Muscle layer of colon (tissue), 2 donors: ENCODE measurements at regions not wholly inside any gene's neighbourhood (a gene's known extent, or its start where the extent isn't known, plus 50 kb on each side); places are given as distances from the start of the nearest gene placed in this dataset.

Source experiments
- H3K27ac ChIP-seq: one replicate; pipeline ENCODE4 v1.7.0; 2013; ENCODE audit warnings: low read depth, mild to moderate bottlenecking, low read length, moderate library complexity
- H3K27me3 ChIP-seq, 2 donors: one replicate each; pipeline ENCODE4 v1.7.0; 2013; ENCODE audit warnings: low read length in 2 of 2, mild to moderate bottlenecking in 2 of 2; ENCODE audit not compliant: insufficient read depth in 2 of 2, control insufficient read depth in 1 of 2
- H3K36me3 ChIP-seq: one replicate; pipeline ENCODE4 v1.7.0; 2013; ENCODE audit warnings: mild to moderate bottlenecking, low read length; ENCODE audit not compliant: insufficient read depth
- H3K4me1 ChIP-seq: one replicate; pipeline ENCODE4 v1.7.0; 2013; ENCODE audit warnings: mild to moderate bottlenecking, low read length; ENCODE audit not compliant: insufficient read depth
- H3K4me3 ChIP-seq, 2 donors: one replicate each; pipeline ENCODE4 v1.7.0; 2013; ENCODE audit warnings: low read length in 2 of 2, low read depth in 1 of 2, mild to moderate bottlenecking in 1 of 2, moderate library complexity in 1 of 2
- H3K9ac ChIP-seq: one replicate; pipeline ENCODE4 v1.7.0; 2013; ENCODE audit warnings: low read length
- H3K9me3 ChIP-seq: one replicate; pipeline ENCODE4 v1.7.0; 2013; ENCODE audit warnings: mild to moderate bottlenecking, low read length
- donor health status: abdominal sarcoma.
- donor health status: Adenocarcinoma of cecum.

GRCh38 chr6:21883595-21884328 lies 290.2 kb downstream of the SOX4 start:
- H3K27ac ChIP-seq, result no peak overlapping the region
- no peak overlapping the region for H3K4me3 ChIP-seq
- H3K9me3 ChIP-seq, result no peaks in the 10 kb centered on the region
- no peak overlapping the region for H3K9ac ChIP-seq
- peaks cover 38% of the 10 kb centered on the region for H3K4me1 ChIP-seq
- no peaks in the 10 kb centered on the region for H3K36me3 ChIP-seq
- no peaks in the 10 kb centered on the region for H3K27me3 ChIP-seq

DNA sequence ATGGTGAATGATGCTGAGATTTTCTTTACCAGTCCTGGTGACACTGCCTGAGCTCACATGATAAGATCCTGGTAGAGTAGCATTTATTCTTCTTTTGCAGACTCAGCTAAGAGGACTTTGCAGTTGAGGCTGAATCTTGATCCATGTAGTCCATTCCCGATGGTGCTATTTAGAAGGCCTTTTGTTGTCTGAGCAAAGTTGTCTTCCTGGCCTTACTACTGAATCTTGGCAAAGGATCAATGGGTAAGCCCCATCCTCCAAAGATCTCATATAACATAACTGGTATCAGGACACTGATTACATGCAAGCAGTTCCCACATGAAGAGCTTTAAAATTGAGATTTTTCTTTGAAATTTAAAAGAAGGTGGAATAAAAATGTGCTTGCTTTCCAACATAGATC lies 291.6 kb downstream of the SOX4 start:
- Histone ChIP-seq H3K9me3 (no peaks in the 10 kb centered on the region), H3K4me1 (peaks cover 38% of the 10 kb centered on the region), H3K4me3 (no peak overlapping the region), H3K9ac (no peak overlapping the region), H3K36me3 (no peaks in the 10 kb centered on the region), H3K27ac (peak overlapping the region; percentile 39), H3K27me3 (no peaks in the 10 kb centered on the region)

- H3K9ac ChIP-seq, result peak overlapping the region; percentile 17
- peaks cover 38% of the 10 kb centered on the region for H3K4me1 ChIP-seq
- H3K4me3 ChIP-seq, result no peak overlapping the region
- H3K27ac ChIP-seq, result peak overlapping the region; percentile 39
- H3K27me3 ChIP-seq, result no peaks in the 10 kb centered on the region
- H3K9me3 ChIP-seq, result no peaks in the 10 kb centered on the region
- no peaks in the 10 kb centered on the region for H3K36me3 ChIP-seq
These were observed 292.1 kb downstream of the SOX4 start for GRCh38 chr6:21885532-21886114.

DNA sequence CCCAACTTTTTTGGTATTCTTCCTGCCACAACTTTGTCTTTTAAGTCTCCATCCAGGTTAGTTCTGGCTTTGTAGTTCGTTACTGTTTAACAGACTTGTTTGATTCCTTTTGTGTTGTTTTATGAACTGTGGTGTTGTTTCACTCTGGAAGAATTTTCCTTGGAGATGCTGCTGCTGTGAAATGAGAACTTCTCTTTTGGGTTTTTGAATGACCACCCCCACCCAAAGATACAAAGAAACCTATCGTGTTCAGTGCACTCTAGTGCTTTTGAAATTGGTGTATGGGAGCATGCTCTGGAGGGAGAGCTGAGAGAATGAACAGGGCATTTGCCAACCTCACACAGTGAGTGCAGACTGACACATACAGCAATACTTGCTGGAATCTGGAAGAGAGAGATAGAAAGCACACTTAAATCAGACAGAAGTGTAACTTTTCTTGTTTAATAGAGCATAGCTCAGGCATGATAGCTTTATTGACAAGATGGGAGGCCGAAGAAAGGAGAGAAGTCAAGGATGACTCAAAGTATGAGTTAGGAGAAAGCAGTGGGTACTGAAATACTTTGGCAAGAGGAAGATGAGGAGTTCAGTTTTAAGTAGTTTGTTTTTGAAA lies 293.1 kb downstream of the SOX4 start:
- H3K27ac ChIP-seq, result peak overlapping the region; percentile 15
- H3K4me3 ChIP-seq, result no peak overlapping the region
- H3K27me3 ChIP-seq, result no peaks in the 10 kb centered on the region
- no peaks in the 10 kb centered on the region for H3K9me3 ChIP-seq
- H3K4me1 ChIP-seq, result peaks cover 38% of the 10 kb centered on the region
- H3K36me3 ChIP-seq, result no peaks in the 10 kb centered on the region
- H3K9ac ChIP-seq, result no peak overlapping the region

- peaks cover 38% of the 10 kb centered on the region for H3K4me1 ChIP-seq
- peak overlapping the region; percentile 15 for H3K27ac ChIP-seq
- H3K36me3 ChIP-seq, result no peaks in the 10 kb centered on the region
- no peaks in the 10 kb centered on the region for H3K9me3 ChIP-seq
- no peak overlapping the region for H3K4me3 ChIP-seq
- no peaks in the 10 kb centered on the region for H3K27me3 ChIP-seq
- H3K9ac ChIP-seq, result no peak overlapping the region
These were observed 294.0 kb downstream of the SOX4 start for GRCh38 chr6:21887231-21888185.

DNA sequence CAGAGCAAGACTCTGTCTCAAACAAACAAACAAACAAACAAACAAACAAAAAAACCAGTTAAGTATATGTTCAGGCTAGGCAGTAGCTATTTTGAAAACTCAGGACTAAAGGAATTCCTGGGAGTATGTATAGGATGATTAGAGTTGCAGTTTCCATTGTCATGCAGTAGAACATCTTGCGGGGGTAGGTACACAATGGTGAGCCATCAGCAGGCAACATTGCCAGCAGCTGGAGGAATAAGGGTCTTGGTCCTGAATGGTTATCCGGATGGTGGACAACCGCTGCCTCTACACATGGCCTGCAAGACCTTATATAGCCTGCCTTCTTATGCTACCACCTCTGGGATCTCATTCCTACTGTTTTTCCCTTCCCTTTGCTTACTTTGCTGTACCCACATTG lies 297.5 kb downstream of the SOX4 start:
- Histone ChIP-seq H3K9ac (no peak overlapping the region), H3K27ac (no peak overlapping the region), H3K9me3 (no peaks in the 10 kb centered on the region), H3K27me3 (no peaks in the 10 kb centered on the region), H3K4me1 (peaks cover 23% of the 10 kb centered on the region), H3K36me3 (no peaks in the 10 kb centered on the region), H3K4me3 (no peak overlapping the region)

DNA sequence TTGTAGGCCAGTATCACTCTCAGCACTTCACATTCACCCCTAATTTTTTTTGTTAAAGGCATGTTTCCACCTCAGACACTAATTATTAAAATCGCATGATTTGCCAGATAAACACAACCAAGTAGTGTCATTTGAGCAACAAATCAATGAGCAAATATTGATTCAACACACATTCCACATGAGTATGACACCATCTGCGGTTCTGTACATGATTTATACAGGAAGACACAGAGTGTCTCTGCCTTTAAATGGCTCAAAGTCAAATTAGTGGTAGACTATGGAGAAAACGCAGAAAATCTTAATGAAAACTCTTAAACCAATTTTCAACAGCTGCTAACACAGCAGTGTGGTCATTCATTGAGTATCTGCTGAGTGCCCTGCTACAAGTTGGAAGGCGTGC lies 300.2 kb downstream of the SOX4 start:
- Histone ChIP-seq H3K27ac (no peak overlapping the region), H3K4me1 (no peaks in the 10 kb centered on the region), H3K27me3 (no peaks in the 10 kb centered on the region), H3K4me3 (no peak overlapping the region), H3K9me3 (no peaks in the 10 kb centered on the region), H3K9ac (no peak overlapping the region), H3K36me3 (no peaks in the 10 kb centered on the region)

DNA sequence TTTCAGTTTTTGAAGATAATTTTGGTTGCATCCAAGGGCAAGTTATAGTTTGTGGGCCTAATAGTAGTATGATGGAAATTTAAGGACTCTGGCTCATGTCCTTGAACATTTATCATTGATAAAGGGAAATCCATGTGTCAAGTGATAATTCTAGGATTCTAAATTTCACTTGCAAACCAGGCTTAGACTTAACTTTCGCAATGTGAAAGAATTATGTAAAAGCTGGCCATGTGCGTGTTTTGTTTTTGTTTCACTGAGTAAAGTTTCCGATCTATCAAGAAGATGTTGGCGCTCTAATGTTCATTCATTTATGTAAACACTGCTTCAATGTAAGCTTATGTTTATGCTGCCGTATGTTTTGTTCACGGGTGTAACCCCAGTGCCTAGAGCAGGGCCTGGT lies 302.0 kb downstream of the SOX4 start:
- Histone ChIP-seq H3K9me3 (no peaks in the 10 kb centered on the region), H3K36me3 (no peaks in the 10 kb centered on the region), H3K4me3 (no peak overlapping the region), H3K27ac (no peak overlapping the region), H3K9ac (no peak overlapping the region), H3K4me1 (no peaks in the 10 kb centered on the region), H3K27me3 (no peaks in the 10 kb centered on the region)

GRCh38 chr6:21898107-21898796 lies 304.7 kb downstream of the SOX4 start:
- no peak overlapping the region for H3K4me3 ChIP-seq
- no peak overlapping the region for H3K9ac ChIP-seq
- H3K27me3 ChIP-seq, result no peaks in the 10 kb centered on the region
- no peak overlapping the region for H3K27ac ChIP-seq
- no peaks in the 10 kb centered on the region for H3K4me1 ChIP-seq
- H3K9me3 ChIP-seq, result no peaks in the 10 kb centered on the region
- no peaks in the 10 kb centered on the region for H3K36me3 ChIP-seq

GRCh38 chr6:21899708-21900107 lies 306.2 kb downstream of the SOX4 start:
- Histone ChIP-seq H3K9ac (no peak overlapping the region), H3K27me3 (no peaks in the 10 kb centered on the region), H3K9me3 (no peaks in the 10 kb centered on the region), H3K36me3 (no peaks in the 10 kb centered on the region), H3K4me1 (no peaks in the 10 kb centered on the region), H3K4me3 (no peak overlapping the region), H3K27ac (no peak overlapping the region)

GRCh38 chr6:21900730-21901129 lies 307.2 kb downstream of the SOX4 start:
- Histone ChIP-seq H3K4me3 (no peak overlapping the region), H3K36me3 (no peaks in the 10 kb centered on the region), H3K27ac (no peak overlapping the region)

More at GRCh38 chr6:21900730-21901129, 307.2 kb downstream of the SOX4 start:
- no peaks in the 10 kb centered on the region for H3K4me1 ChIP-seq
- H3K9ac ChIP-seq, result no peak overlapping the region
- H3K27me3 ChIP-seq, result no peaks in the 10 kb centered on the region
- H3K9me3 ChIP-seq, result no peaks in the 10 kb centered on the region
